Heart right ventricle (tissue), 16 donors: ENCODE measurements at regions not wholly inside any gene's neighbourhood (a gene's known extent, or its start where the extent isn't known, plus 50 kb on each side); places are given as distances from the start of the nearest gene placed in this dataset.
A peak's percentile ranks its signal among the peaks of the same experiment; 100 is the strongest.

Experiments used
- ATAC-seq, 8 donors: fragments of 200-7000 bp; cut with Tn5 transposase; one replicate each; pipeline ENCODE4 v1.9.1; 2020; ENCODE audit warnings: mild to moderate bottlenecking in 8 of 8, moderate library complexity in 8 of 8, moderate number of reproducible peaks in 1 of 8
- DNase-seq, 2 donors: peaks; one replicate each; pipeline ENCODE4 v3.0.0-alpha.2; 2020
- H3K27ac ChIP-seq, 10 donors: fragments of 200-600 bp; sonication (generic) in 2 of 10; one replicate each; pipeline versions ENCODE4 v1.5.0 to v1.8.0; 2020 to 2022; ENCODE audit warnings: mild to moderate bottlenecking in 3 of 10
- H3K27me3 ChIP-seq, 7 donors: fragments of 200-600 bp; one replicate each; pipeline ENCODE4 v1.8.0; 2021 to 2022; ENCODE audit warnings: mild to moderate bottlenecking in 2 of 7
- H3K36me3 ChIP-seq, 9 donors: fragments of 200-600 bp; sonication (generic) in 1 of 9; one replicate each; pipeline versions ENCODE4 v1.5.0 to v1.8.0; 2020 to 2022; ENCODE audit warnings: mild to moderate bottlenecking in 2 of 9
- H3K4me1 ChIP-seq, 9 donors: fragments of 200-600 bp; sonication (generic) in 1 of 9; one replicate each; pipeline versions ENCODE4 v1.5.0 to v1.8.0; 2020 to 2022; ENCODE audit warnings: mild to moderate bottlenecking in 4 of 9
- H3K4me3 ChIP-seq, 10 donors: fragments of 200-600 bp; sonication (generic) in 2 of 10; one replicate each; pipeline versions ENCODE4 v1.5.0 to v1.8.0; 2020 to 2022; ENCODE audit warnings: mild to moderate bottlenecking in 7 of 10, moderate library complexity in 2 of 10
- H3K9me3 ChIP-seq, 11 donors: fragments of 200-600 bp in 10 of 11; sonication (generic) in 2 of 11; one replicate each; pipeline versions ENCODE4 v1.5.0 to v1.8.0; 2013 to 2022; ENCODE audit warnings: mild to moderate bottlenecking in 2 of 11, control low read depth in 1 of 11, moderate library complexity in 1 of 11
- CTCF ChIP-seq, 9 donors: fragments of 200-600 bp; sonication (generic) in 2 of 9; IDR thresholded peaks; one replicate each; pipeline versions ENCODE4 v1.5.0 to v1.8.0; 2021 to 2022; ENCODE audit warnings: antibody characterized with exemption in 9 of 9, mild to moderate bottlenecking in 5 of 9, moderate library complexity in 1 of 9
- WGBS, 2 donors: extraction: QIAGEN DNeasy Blood & Tissue Kit; methylation state at CpG; one replicate each; pipeline ENCODE4 v1.1.7; 2013; ENCODE audit warnings: inconsistent platforms in 1 of 2; 5-methylcytosine and 5-hydroxymethylcytosine counted together
- intact Hi-C, 10 donors: fragments of 100-400 bp; cut with DNase I; formaldehyde crosslinking; loops; one replicate each; pipeline versions ENCODE4 v1.11.1 to v1.14.2; 2022
- donor health status: Arrhythmogenic right ventricular cardiomyopathy.
- donor health status: ischemic (EF 13 %, LVEDD 7.1; RV severe dilation, severe dysfunction).
- donor health status: healthy with polysubstance abuse.
- donor health status: DM: no; HTN: yes; CAD: no.
- donor health status: DM: no; HTN: no; CAD: no.
- donor health status: ischemic (EF 25% LVEDD 6.9; RV normal size, moderate dysfunction).
- donor health status: ischemic (EF 25% LVEDD 5.7; RV mildly dilated, moderate dysfunction).
- donor health status: healthy.
- donor health status: DM: yes; HTN: yes; CAD: no.
- donor health status: Ischemic cardiomyopathy.
- donor health status: ischemic (EF 35%, LVEDD 5.7; RV mildly dilated, moderate dysfunction).
- donor health status: nonischemic (EF 11% LVEDD 7.7; RV severe dilation, severe dysfunction).
- donor health status: DM: yes; HTN: yes; CAD: no.
- donor health status: PGD.
- donor health status: ischemic (EF 29% LVEDD 5.4; RV normal size, mild dysfunction).
- donor health status: nonischemic (EF 23%, LVEDD 6.1; RV moderate dilation, normal function).

DNA sequence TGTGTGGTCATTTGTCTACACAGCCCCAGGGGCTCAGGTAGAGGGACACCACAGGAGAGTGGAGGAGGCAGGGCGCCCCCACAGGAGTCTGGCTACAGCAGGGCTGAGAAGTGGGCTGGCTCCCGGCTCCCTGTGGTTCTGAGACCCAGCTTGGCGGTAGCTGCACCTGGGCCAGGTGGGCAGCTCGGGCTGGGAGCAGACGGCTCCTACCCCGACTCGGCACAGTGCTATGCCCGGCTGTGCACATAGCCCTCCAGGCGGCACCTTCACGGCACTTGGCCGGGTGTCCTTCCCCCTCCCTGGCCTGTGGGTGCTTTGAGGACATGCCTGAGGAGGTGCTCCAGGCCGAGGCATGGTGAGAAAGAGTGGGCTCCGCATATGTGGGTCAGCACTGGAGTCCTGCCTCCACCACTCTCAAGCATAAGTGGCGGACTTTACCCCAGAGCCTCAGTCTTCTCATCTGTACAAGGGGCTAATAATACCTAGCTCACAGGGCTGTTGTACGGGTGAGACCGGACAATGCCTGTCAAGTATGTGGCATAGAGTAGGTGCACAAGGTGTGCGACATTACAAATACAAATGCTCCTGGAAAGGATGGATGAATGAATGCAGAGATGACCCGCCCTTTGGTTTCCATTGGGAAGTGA lies 50.1 kb upstream of the JPH3 start:
- peaks cover 0 to 15% (median 7%) of the 10 kb centered on the region in 9 donors for H3K4me1 ChIP-seq
- no peaks in the 10 kb centered on the region for H3K36me3 ChIP-seq
- peaks cover 0 to 27% (median 5%) of the 10 kb centered on the region in 7 donors for H3K27me3 ChIP-seq
- ATAC-seq (no peak), DNase-seq (no peak)
- H3K4me3 ChIP-seq = no peak overlapping the region
- intact Hi-C loops = loop anchor here in 2 of 10 donors (5.0 to 10.0 kb wide), 2 partner anchors 85 to 137 kb away; no protein-coding TSS in a partner anchor
- no peak overlapping the region for H3K27ac ChIP-seq
- no peaks in the 10 kb centered on the region for H3K9me3 ChIP-seq
- 92 to 94% methylated on average over 18 of the region's 18 CpGs for WGBS, 2 donors
- no peak for TF ChIP-seq CTCF (IDR thresholded peaks at IDR 0.05)

- Histone ChIP-seq H3K4me1 (peaks cover 0 to 11% (median 2%) of the 10 kb centered on the region in 9 donors), H3K27me3 (peaks cover 0 to 27% (median 5%) of the 10 kb centered on the region in 7 donors), H3K36me3 (no peaks in the 10 kb centered on the region), H3K4me3 (no peak overlapping the region), H3K9me3 (peaks cover 0 to 2% (median 0%) of the 10 kb centered on the region in 11 donors), H3K27ac (no peak overlapping the region)
- WGBS, 2 donors = 73 to 78% methylated on average over 5 of the region's 5 CpGs
- TF ChIP-seq CTCF (IDR thresholded peaks at IDR 0.05) = no peak
- ATAC-seq (no peak), DNase-seq (no peak)
- intact Hi-C loops = loop anchor here in 4 of 10 donors (2.0 to 10.0 kb wide), 3 partner anchors 85 to 137 kb away; no protein-coding TSS in a partner anchor
Observed at GRCh38 chr16:87551487-87551886, 50.8 kb upstream of the JPH3 start.

DNA sequence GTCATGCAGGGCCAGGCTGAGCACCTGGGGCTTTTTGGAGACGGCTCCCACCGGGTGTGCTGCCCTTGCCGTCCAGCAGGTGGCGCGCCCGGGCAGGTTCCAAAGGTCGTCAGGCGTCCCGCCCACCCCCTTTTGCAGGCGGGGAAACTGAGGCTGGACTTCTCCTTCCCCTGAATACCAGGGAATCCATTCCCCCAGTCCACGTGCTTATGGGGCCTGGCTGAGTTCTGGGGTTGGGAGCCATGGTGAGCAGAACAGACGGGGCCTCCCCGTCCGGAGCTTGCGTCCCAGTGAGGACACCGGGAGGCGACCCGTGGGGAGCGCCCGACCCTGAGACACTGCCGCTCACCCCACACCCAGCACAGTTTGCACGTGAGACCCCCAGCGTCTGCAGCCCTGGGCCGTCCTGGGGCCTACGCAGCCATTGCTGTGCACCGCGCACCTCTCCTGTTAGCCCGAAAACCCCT lies 51.8 kb upstream of the JPH3 start:
- DNase-seq = peak in 1 of 2 donors; percentile 57
- WGBS, 2 donors = 52 to 53% methylated on average over 28 of the region's 28 CpGs

More for the DNA sequence above, 51.8 kb upstream of the JPH3 start:
- peaks cover 0 to 7% (median 0%) of the 10 kb centered on the region in 9 donors for H3K4me1 ChIP-seq
- TF ChIP-seq CTCF (IDR thresholded peaks at IDR 0.05) = peak; percentile 85 to 96 (median 92)
- H3K9me3 ChIP-seq = peaks cover 0 to 12% (median 0%) of the 10 kb centered on the region in 11 donors
- peak in 7 of 8 donors; percentile 37 to 57 (median 46) for ATAC-seq
- no peak overlapping the region for H3K27ac ChIP-seq
- intact Hi-C loops = loop anchor here in 4 of 10 donors (2.0 to 10.0 kb wide), 3 partner anchors 86 to 136 kb away; no protein-coding TSS in a partner anchor
- no peaks in the 10 kb centered on the region for H3K36me3 ChIP-seq
- peaks cover 0 to 22% (median 5%) of the 10 kb centered on the region in 7 donors for H3K27me3 ChIP-seq
- H3K4me3 ChIP-seq = no peak overlapping the region
